GM19397 (cell line): ENCODE measurements at regions not wholly inside any gene's neighbourhood (a gene's known extent, or its start where the extent isn't known, plus 50 kb on each side); places are given as distances from the start of the nearest gene placed in this dataset.

Experiments
- ATAC-seq: cut with Tn5 transposase; IDR thresholded peaks from one replicate; pipeline ENCODE4 v1.9.1; 2021; ENCODE audit warnings: mild to moderate bottlenecking, moderate library complexity; ENCODE audit not compliant: unreplicated experiment

GRCh38 chr15:98582900-98583554 is 65.3 kb upstream of the IGF1R start:
- ATAC-seq = no peak

DNA sequence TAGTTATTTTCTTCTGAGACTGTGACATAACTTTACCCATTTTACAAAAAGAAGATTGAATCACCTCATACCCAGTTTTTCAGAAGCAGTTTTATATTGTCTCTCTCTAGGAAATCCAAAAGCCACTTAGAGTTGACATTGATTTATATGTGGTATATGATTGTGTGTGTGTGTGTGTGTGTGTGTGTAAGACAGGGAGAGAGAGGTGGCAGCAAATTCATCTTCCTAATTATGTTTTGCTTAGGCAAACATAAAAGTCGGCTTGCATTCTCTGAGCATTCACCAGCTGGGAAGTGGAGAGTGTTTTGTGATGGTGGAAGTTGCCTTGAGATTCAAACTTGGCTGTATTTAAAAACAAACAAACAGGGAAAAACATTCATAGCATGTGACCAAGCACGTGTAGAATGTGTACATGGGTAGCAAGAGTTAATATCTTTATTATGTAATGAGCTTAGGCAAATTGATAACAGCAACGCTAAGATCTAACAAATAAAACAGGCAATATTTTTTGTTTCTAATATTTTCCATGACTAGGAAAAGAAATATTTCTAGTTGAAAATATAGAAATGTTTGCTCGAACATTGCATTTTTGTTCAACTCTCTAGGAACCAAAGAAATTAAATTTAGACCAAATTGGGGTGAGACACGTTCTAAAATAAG is 64.4 kb upstream of the IGF1R start:
- no peak for ATAC-seq

GRCh38 chr15:98586066-98586465 is 62.3 kb upstream of the IGF1R start:
- ATAC-seq = no peak

DNA sequence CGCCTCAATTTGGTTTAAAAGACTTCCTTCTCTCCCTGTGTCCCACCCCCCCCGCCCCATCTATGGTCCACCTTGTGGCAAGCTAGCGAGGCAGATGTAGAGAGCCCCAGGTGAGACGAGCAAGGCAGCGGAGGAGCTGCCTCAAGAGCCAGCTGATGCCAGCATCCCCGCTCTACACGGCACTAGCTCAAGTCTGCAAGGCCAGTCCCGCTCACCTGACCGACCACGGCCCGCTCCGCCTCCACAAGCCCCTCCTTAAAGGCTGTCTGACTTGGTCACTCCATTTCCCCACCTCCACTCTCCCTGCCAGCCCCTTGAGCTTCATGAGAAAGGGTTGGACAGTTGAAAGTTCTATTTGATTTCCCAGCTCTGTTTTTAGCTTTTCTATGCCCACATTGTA is 56.2 kb upstream of the IGF1R start:
- ATAC-seq = no peak

DNA sequence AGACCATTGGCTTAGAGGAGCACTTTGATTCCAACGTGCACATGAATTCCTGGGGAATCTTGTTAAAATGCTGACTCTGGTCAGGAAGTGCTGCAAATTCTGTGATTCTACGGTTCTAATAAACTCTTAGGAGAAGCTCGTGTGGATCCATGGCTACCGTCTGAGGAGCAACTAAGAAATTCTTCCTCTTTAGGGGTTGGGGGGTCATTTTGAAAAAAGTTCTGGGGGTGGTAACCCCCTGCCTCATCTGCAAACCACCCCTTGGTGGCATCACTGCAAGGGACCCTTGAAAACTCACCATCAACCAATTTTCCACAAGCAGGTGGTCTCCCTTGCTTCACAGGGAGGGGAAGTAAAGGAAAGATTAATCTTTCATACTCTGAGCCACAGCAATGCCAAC is 52.2 kb upstream of the IGF1R start:
- no peak for ATAC-seq

DNA sequence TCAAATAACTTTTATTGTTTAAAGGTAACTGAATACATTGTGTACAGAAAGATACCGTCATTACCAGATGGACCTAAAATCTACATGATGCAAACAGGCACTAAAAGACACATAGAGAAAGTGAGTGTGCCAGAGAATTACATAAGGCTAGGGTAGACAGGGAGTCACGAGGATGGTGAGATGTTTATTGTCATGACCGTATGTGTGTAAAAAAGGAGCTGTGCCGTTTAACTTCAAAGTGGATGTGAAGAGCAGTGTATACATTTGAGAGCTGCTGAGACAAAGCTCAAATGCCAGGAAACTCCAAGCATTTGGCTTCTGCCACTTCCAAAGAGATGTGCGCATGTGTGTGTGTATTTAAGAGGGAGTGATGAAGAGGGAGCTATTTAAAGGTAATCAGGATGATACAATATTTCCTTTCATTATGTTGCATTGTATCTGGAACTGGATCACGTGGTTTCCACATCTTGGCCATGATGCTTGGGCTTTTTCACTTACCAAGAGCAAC is 51.4 kb upstream of the IGF1R start:
- no peak for ATAC-seq

GRCh38 chr15:98597666-98598065 is 50.7 kb upstream of the IGF1R start:
- no peak for ATAC-seq
